H1 (cell line): ENCODE measurements at regions not wholly inside any gene's neighbourhood (a gene's known extent, or its start where the extent isn't known, plus 50 kb on each side); places are given as distances from the start of the nearest gene placed in this dataset.
"Not testable (repeated sequence)": the region's sequence is repeated elsewhere in the genome, so short reads cannot be mapped to it uniquely, and the experiment has no call there.

Source experiments
- CTCF ChIA-PET: fragments of 300-600 bp; sonication (Branson Sonifier 250); formaldehyde crosslinking; loops from one replicate; lab custom pipeline; 2021; ENCODE audit not compliant: partially characterized antibody; lab: Charles Lee
- POLR2A ChIA-PET: fragments of 300-600 bp; sonication (Branson Sonifier 250); formaldehyde crosslinking; loops from one replicate; lab custom pipeline; 2021; ENCODE audit warnings: inconsistent platforms; ENCODE audit not compliant: partially characterized antibody; lab: Charles Lee
- DNase-seq, 2 experiments: peaks; one replicate each; pipeline versions ENCODE4 v3.0.0 to v3.0.0-alpha.2; 2010 to 2022; ENCODE audit warnings: low spot score in 2 of 2, low read depth in 1 of 2, mixed read lengths in 1 of 2
- FAIRE-seq: peaks from 2 replicates; lab custom pipeline; 2011; peaks lifted over from hg19 to GRCh38; lab: Jason Lieb, UNC
- H2AFZ ChIP-seq: 2 replicates; pipeline ENCODE4 v1.8.1; 2012; ENCODE audit warnings: low read length, inconsistent platforms
- H2AK5ac ChIP-seq: 2 replicates; pipeline ENCODE4 v1.6.1; 2013; ENCODE audit warnings: low read depth, low read length
- H2BK120ac ChIP-seq: replicated peaks from 2 replicates; pipeline ENCODE3; 2013; ENCODE audit warnings: low read depth, low read length, inconsistent platforms
- H2BK12ac ChIP-seq: 2 replicates; pipeline ENCODE4 v1.6.1; 2013; ENCODE audit warnings: low read depth, low read length
- H2BK15ac ChIP-seq: 2 replicates; pipeline ENCODE4 v1.6.1; 2013; ENCODE audit warnings: low read length
- H2BK20ac ChIP-seq: 2 replicates; pipeline ENCODE4 v1.6.1; 2013; ENCODE audit warnings: low read length
- H2BK5ac ChIP-seq: 2 replicates; pipeline ENCODE4 v1.6.1; 2013; ENCODE audit warnings: low read depth, low read length
- H3K14ac ChIP-seq: 2 replicates; pipeline ENCODE4 v1.6.1; 2013; ENCODE audit warnings: inconsistent platforms; ENCODE audit not compliant: insufficient read length
- H3K18ac ChIP-seq: 2 replicates; pipeline ENCODE4 v1.6.1; 2013; ENCODE audit warnings: low read length; ENCODE audit errors: extremely low read depth
- H3K23ac ChIP-seq: 2 replicates; pipeline ENCODE4 v1.6.1; 2013; ENCODE audit warnings: inconsistent platforms; ENCODE audit not compliant: insufficient read length
- H3K23me2 ChIP-seq: 2 replicates; pipeline ENCODE4 v1.6.1; 2013; ENCODE audit warnings: low read depth, low read length
- H3K27ac ChIP-seq: 2 replicates; pipeline ENCODE4 v1.6.1; 2011; ENCODE audit warnings: low read depth, low read length, inconsistent platforms
- H3K27me3 ChIP-seq, 4 experiments: replicated peaks in 1 of 4; 1 replicate in 1 of 4; 2 replicates in 3 of 4; pipeline versions ENCODE4 v1.6.1 to v1.8.1; 2011 to 2013; ENCODE audit warnings: low read length in 3 of 4, mild to moderate bottlenecking in 3 of 4, inconsistent platforms in 2 of 4, mixed read lengths in 2 of 4, moderate library complexity in 1 of 4; ENCODE audit not compliant: control insufficient read depth in 3 of 4, insufficient read depth in 3 of 4; ENCODE audit errors: extremely low read depth in 1 of 4
- H3K36me3 ChIP-seq, 4 experiments: 2 replicates each; pipeline versions ENCODE4 v1.6.1 to v1.8.1; 2011 to 2013; ENCODE audit warnings: mild to moderate bottlenecking in 4 of 4, low read length in 3 of 4, moderate library complexity in 2 of 4, control low read depth in 1 of 4, inconsistent platforms in 1 of 4; ENCODE audit not compliant: insufficient read depth in 4 of 4, control insufficient read depth in 2 of 4
- H3K4ac ChIP-seq: replicated peaks from 2 replicates; pipeline ENCODE3; 2013; ENCODE audit warnings: low read length, low read depth, mixed read lengths, inconsistent platforms; ENCODE audit not compliant: insufficient read length
- H3K4me1 ChIP-seq, 4 experiments: replicated peaks in 1 of 4; 1 replicate in 1 of 4; 2 replicates in 3 of 4; pipeline versions ENCODE4 v1.6.1 to v1.8.1; 2011 to 2013; ENCODE audit warnings: low read length in 3 of 4, inconsistent platforms in 2 of 4, mixed read lengths in 1 of 4; ENCODE audit not compliant: insufficient read depth in 4 of 4, control insufficient read depth in 3 of 4
- H3K4me2 ChIP-seq, 2 experiments: 2 replicates each; pipeline versions ENCODE4 v1.6.1 to v1.8.1; 2011 to 2013; ENCODE audit warnings: low read depth in 2 of 2, low read length in 2 of 2, control low read depth in 1 of 2, inconsistent platforms in 1 of 2, mild to moderate bottlenecking in 1 of 2; ENCODE audit not compliant: insufficient read depth in 1 of 2
- H3K4me3 ChIP-seq, 4 experiments: fragments of 200-600, 300-600 bp in 1 of 4; sonication (generic), shearing (Covaris generic), sonication (Bioruptor Twin) in 1 of 4; 2 replicates each; pipeline versions ENCODE4 v1.5.1 to v1.8.1; 2011 to 2016; ENCODE audit warnings: low read length in 4 of 4, low read depth in 3 of 4, control low read depth in 2 of 4, inconsistent platforms in 2 of 4, mild to moderate bottlenecking in 2 of 4, mixed read lengths in 1 of 4, moderate library complexity in 1 of 4; ENCODE audit not compliant: insufficient read depth in 2 of 4; ENCODE audit errors: extremely low read depth in 1 of 4
- H3K56ac ChIP-seq: replicated peaks from 2 replicates; pipeline ENCODE3; 2013; ENCODE audit warnings: low read depth, mild to moderate bottlenecking, mixed read lengths, low read length, inconsistent platforms; ENCODE audit not compliant: insufficient read length
- H3K79me1 ChIP-seq: 2 replicates; pipeline ENCODE4 v1.6.1; 2013; ENCODE audit warnings: low read depth, low read length, control low read depth
- H3K79me2 ChIP-seq, 2 experiments: 2 replicates each; pipeline versions ENCODE4 v1.6.1 to v1.8.1; 2012 to 2013; ENCODE audit warnings: low read length in 2 of 2, mild to moderate bottlenecking in 2 of 2, inconsistent platforms in 1 of 2; ENCODE audit not compliant: insufficient read depth in 2 of 2, control insufficient read depth in 1 of 2
- H3K9ac ChIP-seq, 4 experiments: replicated peaks in 1 of 4; 1 replicate in 1 of 4; 2 replicates in 3 of 4; pipeline versions ENCODE4 v1.6.1 to v1.8.1; 2011 to 2013; ENCODE audit warnings: low read depth in 3 of 4, low read length in 3 of 4, control low read depth in 2 of 4, mild to moderate bottlenecking in 2 of 4, moderate library complexity in 2 of 4, inconsistent platforms in 1 of 4; ENCODE audit errors: extremely low read depth in 1 of 4
- H3K9me3 ChIP-seq, 2 experiments: 2 replicates each; pipeline versions ENCODE4 v1.6.1 to v1.8.1; 2012 to 2013; ENCODE audit warnings: mild to moderate bottlenecking in 2 of 2, moderate library complexity in 2 of 2, control low read depth in 1 of 2, inconsistent platforms in 1 of 2, low read depth in 1 of 2, low read length in 1 of 2, mixed read lengths in 1 of 2; ENCODE audit not compliant: insufficient read depth in 2 of 2
- H4K20me1 ChIP-seq, 2 experiments: replicated peaks in 1 of 2; 2 replicates each; pipeline versions ENCODE3 to v1.8.1; 2011 to 2013; ENCODE audit warnings: inconsistent platforms in 2 of 2, low read length in 2 of 2, mild to moderate bottlenecking in 1 of 2; ENCODE audit not compliant: insufficient read depth in 2 of 2, control insufficient read depth in 1 of 2
- H4K5ac ChIP-seq: 2 replicates; pipeline ENCODE4 v1.6.1; 2013; ENCODE audit warnings: low read length, low read depth, mixed read lengths, inconsistent platforms; ENCODE audit not compliant: insufficient read length
- H4K8ac ChIP-seq: 2 replicates; pipeline ENCODE4 v1.8.0; 2013; ENCODE audit warnings: mild to moderate bottlenecking, moderate library complexity, low read length, inconsistent platforms; ENCODE audit not compliant: insufficient read depth; ENCODE audit errors: extremely low read depth
- H4K91ac ChIP-seq: replicated peaks from 2 replicates; pipeline ENCODE3; 2013; ENCODE audit warnings: low read length, mixed read lengths, inconsistent platforms; ENCODE audit not compliant: insufficient read length
- CEBPB ChIP-seq: IDR thresholded peaks from 2 replicates; pipeline ENCODE4 v1.6.1; 2012; ENCODE audit warnings: low read depth, low read length
- FOSL1 ChIP-seq: IDR thresholded peaks from 2 replicates; pipeline ENCODE4 v1.6.1; 2011; ENCODE audit warnings: mild to moderate bottlenecking, low read depth, low read length, moderate library complexity; ENCODE audit not compliant: insufficient read depth
- WGBS, 2 experiments: shearing (Covaris generic) in 1 of 2; methylation state at CpG; one replicate each; pipeline versions ENCODE4 v1.1.6 to v1.1.7; 2013 to 2015; ENCODE audit warnings: low lambda C conversion rate in 2 of 2, mixed read lengths in 2 of 2, inconsistent platforms in 1 of 2, low coverage in 1 of 2, missing lambda C conversion rate in 1 of 2; ENCODE audit not compliant: insufficient replicate concordance in 2 of 2, insufficient coverage in 1 of 2, insufficient read length in 1 of 2; ENCODE audit errors: extremely low coverage in 1 of 2, missing lambda C conversion rate in 1 of 2; 5-methylcytosine and 5-hydroxymethylcytosine counted together

GRCh38 chr4:3611778-3612177 lies 79.6 kb upstream of the LRPAP1 start (continued):
- no peak for TF ChIP-seq FOSL1
- TF ChIP-seq CEBPB: no peak
- TF ChIP-seq, all 59 proteins: peak for 0

DNA sequence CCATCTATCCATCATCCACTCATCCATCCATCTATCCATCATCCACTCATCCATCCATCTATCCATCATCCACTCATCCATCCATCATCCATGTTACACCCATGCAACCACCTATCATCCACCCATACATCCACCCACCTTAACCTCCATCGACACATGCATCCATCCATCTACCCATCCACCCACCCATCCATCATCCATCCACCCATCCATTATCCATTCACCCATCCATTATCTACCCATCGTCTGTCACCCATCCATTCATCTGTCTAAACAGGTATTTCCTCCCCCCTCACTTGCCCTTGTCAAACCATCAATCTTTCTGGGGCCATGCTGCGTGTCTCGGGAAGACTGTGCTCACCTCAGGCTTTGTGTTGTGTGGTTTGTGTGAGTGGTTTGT lies 78.6 kb upstream of the LRPAP1 start:
- H3K9ac ChIP-seq, H3K23ac ChIP-seq, H2BK15ac ChIP-seq, H3K4me2 ChIP-seq, H3K79me1 ChIP-seq, H3K4ac ChIP-seq, FAIRE-seq, H3K27ac ChIP-seq, H2BK5ac ChIP-seq, H2BK20ac ChIP-seq, H4K20me1 ChIP-seq, DNase-seq, H4K91ac ChIP-seq, H3K27me3 ChIP-seq, H2AK5ac ChIP-seq, H3K14ac ChIP-seq, H2BK12ac ChIP-seq, H3K18ac ChIP-seq, H3K9me3 ChIP-seq, H3K79me2 ChIP-seq, H3K36me3 ChIP-seq, H2BK120ac ChIP-seq, H4K5ac ChIP-seq, H3K4me1 ChIP-seq, H4K8ac ChIP-seq, POLR2A ChIA-PET, H3K4me3 ChIP-seq, H3K56ac ChIP-seq, CTCF ChIA-PET, H2AFZ ChIP-seq: not testable (repeated sequence)
- WGBS, 2 experiments: 92% methylated on average over 4 of the region's 4 CpGs; no CpG with 5 or more reads in 1 of the 2 experiments
- H3K23me2 ChIP-seq: peaks cover 18% of the 10 kb centered on the region
